Stimulated activated naive B cell treated with anti-CD40 and anti-IgM and Interleukin-4, amounts not matched to agents 10 μg/mL and 1 μg/mL and 100 μg/mL, for 72 hours (primary cell): ENCODE measurements at regions not wholly inside any gene's neighbourhood (a gene's known extent, or its start where the extent isn't known, plus 50 kb on each side); places are given as distances from the start of the nearest gene placed in this dataset.

Experiments
- ATAC-seq, 2 donors: fragments of 150-1000 bp; cut with Tn5 transposase; replicated peaks; 2 replicates each; pipeline ENCODE4 v1.10.0; 2021; ENCODE audit warnings: moderate library complexity in 1 of 2
- DNase-seq: peaks from one replicate; pipeline ENCODE4 v3.0.0; 2021
- H3K27ac Mint-ChIP-seq: one replicate; pipeline ENCODE4 v1.8.0; 2022; ENCODE audit warnings: mild to moderate bottlenecking, mixed read lengths
- H3K27me3 Mint-ChIP-seq, 2 donors: one replicate each; pipeline ENCODE4 v1.8.0; 2022; ENCODE audit warnings: mixed read lengths in 2 of 2
- H3K36me3 Mint-ChIP-seq, 2 donors: one replicate each; pipeline ENCODE4 v1.8.0; 2022; ENCODE audit warnings: mixed read lengths in 2 of 2, mild to moderate bottlenecking in 1 of 2
- H3K4me1 Mint-ChIP-seq, 2 donors: one replicate each; pipeline ENCODE4 v1.8.0; 2022; ENCODE audit warnings: mixed read lengths in 2 of 2, mild to moderate bottlenecking in 1 of 2
- H3K4me3 Mint-ChIP-seq, 2 donors: one replicate each; pipeline ENCODE4 v1.8.0; 2022; ENCODE audit warnings: mild to moderate bottlenecking in 2 of 2, mixed read lengths in 2 of 2, moderate library complexity in 1 of 2
- H3K9me3 Mint-ChIP-seq, 2 donors: one replicate each; pipeline ENCODE4 v1.8.0; 2022; ENCODE audit warnings: mixed read lengths in 2 of 2, mild to moderate bottlenecking in 1 of 2

DNA sequence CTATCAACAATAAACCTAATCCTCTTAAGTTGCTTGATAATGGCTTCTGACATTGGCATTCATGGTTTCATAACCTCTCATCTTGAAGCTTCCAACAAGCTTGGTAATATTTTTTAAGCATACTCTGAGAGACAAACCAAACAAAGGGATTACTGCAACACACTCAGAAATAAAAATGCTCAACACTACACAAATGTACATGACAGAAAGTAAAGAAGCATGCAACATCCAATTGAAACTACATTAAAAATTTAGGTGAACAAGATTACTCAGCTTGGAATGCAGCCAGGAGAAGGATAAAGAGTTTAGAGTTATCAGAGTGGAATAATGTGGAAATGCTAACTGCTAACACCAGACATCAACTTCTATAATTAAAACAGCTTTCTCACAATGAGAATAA is 1136.6 kb upstream of the PABPC4L start:
- no peak for DNase-seq
- no peak overlapping the region for H3K4me3 Mint-ChIP-seq
- no peaks in the 10 kb centered on the region for H3K9me3 Mint-ChIP-seq
- no peak overlapping the region for H3K27ac Mint-ChIP-seq
- H3K4me1 Mint-ChIP-seq, result no peaks in the 10 kb centered on the region
- no peaks in the 10 kb centered on the region for H3K36me3 Mint-ChIP-seq
- no peaks in the 10 kb centered on the region for H3K27me3 Mint-ChIP-seq
- no peak for ATAC-seq

DNA sequence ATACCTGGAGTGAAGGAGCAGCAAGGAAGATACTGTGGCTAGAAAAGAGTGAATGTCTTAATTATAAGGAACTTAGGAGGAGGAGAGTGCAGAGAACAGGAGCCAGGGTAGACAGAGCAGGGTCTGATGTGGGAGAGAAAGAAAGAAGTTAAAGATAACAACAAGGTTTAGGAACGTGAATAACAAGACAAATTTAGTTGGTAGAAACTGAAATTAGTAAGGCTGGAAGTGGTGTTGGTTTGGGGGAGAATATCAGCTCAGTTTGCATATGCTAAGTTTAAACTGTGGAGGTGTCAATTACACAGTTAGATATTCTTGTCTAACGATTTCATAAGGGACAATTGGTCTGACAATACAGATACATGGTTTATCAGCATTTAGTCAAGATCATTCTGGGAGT is 1123.7 kb upstream of the PABPC4L start:
- Mint-ChIP-seq H3K9me3 (peaks cover 0 to 3% of the 10 kb centered on the region in 2 donors), H3K4me1 (no peaks in the 10 kb centered on the region), H3K27me3 (no peaks in the 10 kb centered on the region), H3K36me3 (no peaks in the 10 kb centered on the region), H3K4me3 (no peak overlapping the region), H3K27ac (no peak overlapping the region)
- DNase-seq, result no peak
- ATAC-seq, result no peak

DNA sequence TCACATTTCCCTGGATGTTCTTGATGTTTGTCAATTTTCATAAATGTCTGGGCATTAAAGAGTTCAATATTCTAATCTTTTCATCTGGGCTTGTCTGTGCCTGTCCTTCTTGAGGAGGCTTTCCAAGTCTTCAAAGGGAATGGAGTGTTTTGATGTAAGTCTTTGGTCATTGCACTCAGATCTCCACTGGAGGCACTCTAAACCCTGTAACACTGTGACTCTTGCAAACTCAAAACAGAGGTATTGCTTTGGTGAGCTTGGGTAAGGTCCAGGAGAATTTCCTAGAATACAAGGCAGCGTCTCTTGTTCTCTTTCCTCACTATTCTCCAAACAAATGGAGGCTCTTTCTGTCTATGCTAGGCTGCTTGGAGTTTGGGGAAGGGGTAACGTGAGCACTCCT is 1118.1 kb upstream of the PABPC4L start:
- DNase-seq (no peak), ATAC-seq (no peak)
- H3K9me3 Mint-ChIP-seq, result peaks cover 3 to 6% of the 10 kb centered on the region in 2 donors
- H3K4me3 Mint-ChIP-seq, result no peak overlapping the region
- H3K4me1 Mint-ChIP-seq, result no peaks in the 10 kb centered on the region
- H3K27ac Mint-ChIP-seq, result no peak overlapping the region
- H3K27me3 Mint-ChIP-seq, result no peaks in the 10 kb centered on the region
- no peaks in the 10 kb centered on the region for H3K36me3 Mint-ChIP-seq

DNA sequence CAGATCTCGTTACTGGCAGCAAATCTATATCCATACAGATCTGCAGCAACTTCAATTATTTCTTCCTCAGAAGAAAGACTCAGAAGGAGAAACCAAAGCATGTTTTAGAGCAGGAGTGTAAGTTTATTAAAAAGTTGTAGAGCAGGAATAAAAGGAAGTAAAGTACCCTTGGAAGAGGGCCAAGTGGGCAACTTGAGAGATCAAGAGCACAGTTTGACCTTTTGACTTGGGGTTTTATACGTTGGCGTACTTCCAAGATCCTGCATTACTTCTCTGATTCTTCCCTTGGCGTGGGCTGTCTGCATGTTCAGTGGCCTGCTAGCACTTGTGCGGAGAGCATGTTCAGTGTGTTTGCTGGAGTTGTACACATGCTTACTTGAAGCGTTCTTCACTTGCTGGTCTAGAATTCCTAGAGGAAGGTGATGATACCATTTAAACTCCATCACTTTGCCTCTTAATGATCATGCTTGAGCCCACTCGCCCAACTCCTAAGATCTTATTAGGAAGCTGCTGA is 1114.7 kb upstream of the PABPC4L start:
- no peak overlapping the region for H3K27ac Mint-ChIP-seq
- H3K4me3 Mint-ChIP-seq, result no peak overlapping the region
- ATAC-seq (no peak), DNase-seq (no peak)
- H3K4me1 Mint-ChIP-seq, result no peaks in the 10 kb centered on the region
- no peaks in the 10 kb centered on the region for H3K27me3 Mint-ChIP-seq
- H3K9me3 Mint-ChIP-seq, result peaks cover 0 to 6% of the 10 kb centered on the region in 2 donors
- H3K36me3 Mint-ChIP-seq, result no peaks in the 10 kb centered on the region

DNA sequence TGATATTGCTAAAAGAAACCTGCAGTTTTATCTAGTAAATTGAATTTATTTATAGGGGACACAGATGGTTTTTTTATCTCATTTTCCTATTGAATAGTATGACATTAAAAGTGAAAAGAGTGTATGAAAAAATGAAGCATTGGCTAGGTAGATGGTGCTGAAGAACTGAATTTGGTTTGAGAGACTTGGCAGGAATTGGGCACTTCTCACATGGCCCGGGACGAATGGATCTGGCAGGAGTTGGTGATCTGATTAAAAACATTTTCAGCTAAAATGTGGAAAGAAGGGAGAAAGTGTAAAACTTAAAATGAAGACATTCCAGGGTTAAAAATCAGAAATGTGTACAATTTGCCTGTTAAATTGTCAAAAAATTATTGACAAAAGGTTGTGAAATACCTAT is 1088.5 kb upstream of the PABPC4L start:
- no peak for ATAC-seq
- no peaks in the 10 kb centered on the region for H3K4me1 Mint-ChIP-seq
- H3K27me3 Mint-ChIP-seq, result no peaks in the 10 kb centered on the region
- no peaks in the 10 kb centered on the region for H3K9me3 Mint-ChIP-seq
- no peak overlapping the region for H3K4me3 Mint-ChIP-seq
- no peak overlapping the region for H3K27ac Mint-ChIP-seq
- DNase-seq, result no peak
- H3K36me3 Mint-ChIP-seq, result no peaks in the 10 kb centered on the region

DNA sequence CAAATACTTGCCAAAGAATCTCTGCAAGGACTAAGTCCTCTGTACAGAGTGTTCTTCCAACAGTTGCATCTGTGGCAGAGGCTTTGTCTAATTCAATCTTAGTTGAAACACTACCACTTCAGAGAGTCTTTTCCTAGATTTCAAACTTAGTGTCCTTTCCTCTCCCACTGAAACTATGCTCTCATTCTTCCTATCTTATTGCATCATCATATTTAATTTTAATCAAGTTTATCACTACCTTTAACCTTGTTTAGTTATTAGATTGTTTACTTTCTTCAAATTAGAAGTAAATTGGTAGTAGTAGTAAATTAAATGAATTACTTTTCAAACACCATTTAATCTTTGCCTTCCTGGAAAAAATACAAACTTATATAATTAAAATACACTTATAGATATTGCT is 1082.3 kb upstream of the PABPC4L start:
- DNase-seq, result no peak
- Mint-ChIP-seq H3K27me3 (no peaks in the 10 kb centered on the region), H3K36me3 (no peaks in the 10 kb centered on the region), H3K9me3 (no peaks in the 10 kb centered on the region), H3K4me3 (no peak overlapping the region), H3K27ac (no peak overlapping the region), H3K4me1 (no peaks in the 10 kb centered on the region)
- no peak for ATAC-seq

DNA sequence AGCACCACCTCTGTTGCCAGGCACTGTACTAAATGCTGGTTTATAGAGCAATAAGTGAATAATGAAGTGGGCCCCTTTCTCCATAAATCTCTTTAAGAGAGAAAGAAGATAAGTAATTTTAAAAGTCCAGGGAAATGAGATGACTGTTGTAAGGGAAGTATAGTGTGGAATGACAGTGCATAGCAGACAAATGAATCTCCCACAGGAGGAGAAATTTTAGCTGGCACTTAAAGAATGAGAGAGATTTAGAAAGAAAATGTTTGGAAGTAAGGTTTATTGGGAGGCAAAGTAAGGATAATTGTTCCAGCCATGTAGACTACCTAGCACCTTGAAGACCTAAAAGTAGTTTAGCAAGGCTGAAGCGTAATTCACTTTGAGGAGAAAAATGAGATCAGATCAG is 1081.1 kb upstream of the PABPC4L start:
- no peaks in the 10 kb centered on the region for H3K27me3 Mint-ChIP-seq
- H3K4me1 Mint-ChIP-seq, result no peaks in the 10 kb centered on the region
- H3K27ac Mint-ChIP-seq, result no peak overlapping the region
- DNase-seq (no peak), ATAC-seq (no peak)
- H3K36me3 Mint-ChIP-seq, result no peaks in the 10 kb centered on the region
- no peak overlapping the region for H3K4me3 Mint-ChIP-seq
- H3K9me3 Mint-ChIP-seq, result no peaks in the 10 kb centered on the region

DNA sequence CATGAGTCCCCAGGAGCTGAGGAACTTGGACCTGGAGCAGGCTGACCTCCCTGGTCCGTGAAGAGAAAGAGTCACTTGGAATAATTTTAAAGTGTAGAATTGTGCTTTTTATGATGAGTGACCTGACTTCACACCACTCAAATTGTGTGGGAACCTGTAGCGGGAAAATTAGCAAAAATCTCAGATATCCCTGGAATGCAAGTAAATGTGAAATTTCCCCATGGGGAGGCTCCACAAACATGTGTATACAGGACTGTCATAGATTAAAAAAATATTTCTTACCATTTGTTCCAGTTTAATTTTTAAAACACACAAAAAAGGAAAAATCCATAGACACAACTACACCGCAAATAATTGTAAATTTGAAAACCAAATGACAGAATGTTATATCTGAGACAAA is 1079.6 kb upstream of the PABPC4L start:
- Mint-ChIP-seq H3K4me3 (no peak overlapping the region), H3K27me3 (no peaks in the 10 kb centered on the region), H3K4me1 (no peaks in the 10 kb centered on the region), H3K36me3 (no peaks in the 10 kb centered on the region), H3K27ac (no peak overlapping the region), H3K9me3 (no peaks in the 10 kb centered on the region)
- DNase-seq (no peak), ATAC-seq (no peak)

DNA sequence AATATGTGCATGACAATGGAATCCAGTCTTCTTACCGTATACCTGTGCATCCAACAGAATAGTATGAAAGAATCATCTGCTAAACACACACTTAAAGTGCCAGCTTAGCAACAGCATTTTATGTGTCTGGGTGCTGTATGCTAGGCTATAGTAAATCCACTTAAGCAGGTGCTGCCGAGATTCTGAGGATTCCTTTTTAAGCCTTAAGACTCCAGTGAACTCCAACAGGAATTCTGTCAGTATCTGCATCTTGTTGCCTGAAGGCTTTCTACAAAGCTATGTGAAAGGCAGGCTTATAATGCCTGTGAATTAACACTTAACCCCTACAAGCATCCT is 1076.4 kb upstream of the PABPC4L start:
- Mint-ChIP-seq H3K36me3 (no peaks in the 10 kb centered on the region), H3K27ac (no peak overlapping the region), H3K9me3 (no peaks in the 10 kb centered on the region), H3K4me3 (no peak overlapping the region), H3K27me3 (no peaks in the 10 kb centered on the region), H3K4me1 (no peaks in the 10 kb centered on the region)
- ATAC-seq, result no peak
- DNase-seq, result no peak

DNA sequence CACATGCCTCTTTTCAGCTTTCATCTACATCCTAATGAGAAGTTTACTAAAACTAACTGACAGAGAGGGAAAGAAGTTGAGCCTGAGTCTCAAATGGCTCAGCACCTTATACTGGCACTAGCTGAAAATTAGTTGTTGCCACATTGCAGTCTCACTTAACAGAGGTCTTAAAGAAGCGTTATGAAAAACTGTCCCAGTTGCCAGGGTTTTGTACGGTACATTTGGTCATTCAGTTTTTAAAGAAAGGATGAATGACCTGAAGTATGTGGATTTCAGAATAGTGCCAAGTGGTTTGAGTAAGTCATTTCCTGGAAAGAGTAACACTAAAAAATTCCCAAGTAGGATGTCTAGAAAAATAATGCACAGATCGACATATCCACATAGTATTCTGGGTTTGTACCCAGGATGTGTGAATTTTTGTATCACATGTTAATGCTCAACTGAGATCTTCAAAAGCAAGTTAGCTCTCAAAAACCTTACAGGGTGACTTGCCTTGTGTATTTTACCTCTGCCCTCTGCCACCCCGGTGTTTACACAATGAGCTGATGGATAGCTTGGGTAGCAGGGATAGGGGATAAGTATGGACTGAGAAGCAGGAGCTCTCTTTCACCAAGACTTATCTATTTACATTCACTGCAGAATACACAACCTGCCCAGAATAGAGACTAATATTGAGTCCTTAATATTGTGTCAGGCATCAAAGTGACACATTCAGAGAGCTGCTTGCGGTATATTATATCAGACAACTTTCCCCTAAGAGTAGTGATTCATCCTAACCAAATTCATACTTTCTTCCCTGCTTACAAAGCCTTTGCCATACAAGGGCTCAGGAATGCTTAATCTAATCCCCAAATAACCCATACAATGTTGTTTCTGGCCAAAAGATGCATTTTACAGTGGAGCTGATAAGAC is 1075.7 kb upstream of the PABPC4L start:
- Mint-ChIP-seq H3K9me3 (no peaks in the 10 kb centered on the region), H3K4me3 (no peak overlapping the region)

DNA sequence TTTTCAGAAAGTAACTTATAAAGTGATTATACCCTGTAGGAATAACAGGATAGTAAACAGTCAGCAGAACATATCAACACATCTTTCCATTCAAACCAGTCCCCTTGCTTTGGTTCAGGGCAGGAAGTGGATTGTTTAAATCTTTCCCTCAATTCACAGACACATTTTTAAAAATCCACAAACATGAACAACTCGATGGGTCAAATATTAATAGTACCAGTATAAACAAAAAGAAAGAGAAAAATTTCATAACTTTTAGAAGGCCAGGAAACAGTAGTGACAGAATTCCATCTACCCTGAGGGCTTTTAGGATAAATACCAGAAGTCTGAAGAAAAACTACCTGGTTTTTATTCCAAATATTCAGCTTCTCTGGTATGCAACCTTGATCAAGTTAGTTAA is 1072.8 kb upstream of the PABPC4L start:
- no peak for DNase-seq
- Mint-ChIP-seq H3K4me3 (no peak overlapping the region), H3K27me3 (no peaks in the 10 kb centered on the region), H3K4me1 (no peaks in the 10 kb centered on the region), H3K36me3 (no peaks in the 10 kb centered on the region), H3K9me3 (no peaks in the 10 kb centered on the region), H3K27ac (no peak overlapping the region)
- ATAC-seq, result no peak

More for the DNA sequence above, 1075.7 kb upstream of the PABPC4L start:
- Mint-ChIP-seq H3K36me3 (no peaks in the 10 kb centered on the region), H3K4me1 (no peaks in the 10 kb centered on the region), H3K27ac (no peak overlapping the region), H3K27me3 (no peaks in the 10 kb centered on the region)
- ATAC-seq, result no peak
- no peak for DNase-seq

DNA sequence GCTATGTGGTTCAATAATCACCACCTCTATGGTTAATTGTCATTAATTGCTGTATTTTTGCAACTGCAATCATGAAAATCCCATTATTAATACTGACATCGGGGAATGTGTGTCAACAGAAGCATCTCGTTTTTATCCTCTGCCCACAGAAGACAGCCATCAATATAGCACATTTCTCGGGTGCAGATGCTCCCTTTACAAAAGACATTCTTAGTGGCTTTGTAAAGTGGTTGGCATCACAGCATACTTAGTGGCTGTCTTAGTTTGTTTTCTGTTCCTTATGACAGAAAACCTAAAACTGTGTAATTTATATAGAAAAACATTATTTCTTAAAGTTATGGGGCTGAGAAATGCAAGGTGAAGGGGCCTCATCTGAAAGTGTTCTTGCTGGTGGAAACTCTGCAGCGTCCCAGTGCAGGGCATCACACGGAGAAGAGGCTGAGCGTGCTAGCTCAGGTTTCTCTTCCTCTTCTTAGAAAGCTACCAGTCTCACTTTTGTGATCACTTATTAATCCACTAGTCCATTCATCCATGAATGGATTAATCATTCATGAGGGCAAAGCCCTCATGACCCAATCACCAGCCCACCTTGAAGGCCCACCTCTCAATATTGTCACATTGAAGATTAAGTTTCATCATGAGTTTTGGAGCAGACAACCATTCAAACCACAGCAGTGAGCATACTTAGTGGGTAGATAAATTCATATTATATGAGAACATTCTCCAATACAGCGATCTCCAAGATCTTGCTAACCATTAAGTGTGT is 1067.7 kb upstream of the PABPC4L start:
- H3K9me3 Mint-ChIP-seq, result peaks cover 0 to 2% of the 10 kb centered on the region in 2 donors
- ATAC-seq, result no peak

DNA sequence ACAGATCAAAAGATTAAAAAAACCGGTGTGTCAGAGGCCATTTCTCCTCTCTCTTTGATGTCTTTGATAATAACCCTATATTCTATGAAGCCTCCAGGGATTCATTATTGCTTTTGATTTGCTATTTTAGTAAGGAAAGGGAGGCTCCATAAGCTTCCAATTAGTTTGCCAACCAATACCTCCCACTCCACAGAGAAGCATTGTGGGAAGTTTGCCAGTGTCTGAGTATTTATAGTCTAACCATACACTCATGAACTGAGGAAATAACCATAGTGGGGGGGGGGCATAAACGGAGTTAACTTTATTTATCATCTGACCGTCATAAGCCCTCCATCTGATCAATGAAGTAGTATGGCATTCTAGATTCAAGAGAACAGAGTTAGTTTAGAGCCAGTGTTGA is 1066.8 kb upstream of the PABPC4L start:
- Mint-ChIP-seq H3K27me3 (no peaks in the 10 kb centered on the region), H3K4me3 (no peak overlapping the region), H3K36me3 (no peaks in the 10 kb centered on the region), H3K4me1 (no peaks in the 10 kb centered on the region), H3K9me3 (peaks cover 0 to 2% of the 10 kb centered on the region in 2 donors), H3K27ac (no peak overlapping the region)
- DNase-seq (no peak), ATAC-seq (no peak)

More for the DNA sequence above, 1067.7 kb upstream of the PABPC4L start:
- Mint-ChIP-seq H3K27me3 (no peaks in the 10 kb centered on the region), H3K36me3 (no peaks in the 10 kb centered on the region), H3K4me3 (no peak overlapping the region), H3K27ac (no peak overlapping the region), H3K4me1 (no peaks in the 10 kb centered on the region)
- no peak for DNase-seq

DNA sequence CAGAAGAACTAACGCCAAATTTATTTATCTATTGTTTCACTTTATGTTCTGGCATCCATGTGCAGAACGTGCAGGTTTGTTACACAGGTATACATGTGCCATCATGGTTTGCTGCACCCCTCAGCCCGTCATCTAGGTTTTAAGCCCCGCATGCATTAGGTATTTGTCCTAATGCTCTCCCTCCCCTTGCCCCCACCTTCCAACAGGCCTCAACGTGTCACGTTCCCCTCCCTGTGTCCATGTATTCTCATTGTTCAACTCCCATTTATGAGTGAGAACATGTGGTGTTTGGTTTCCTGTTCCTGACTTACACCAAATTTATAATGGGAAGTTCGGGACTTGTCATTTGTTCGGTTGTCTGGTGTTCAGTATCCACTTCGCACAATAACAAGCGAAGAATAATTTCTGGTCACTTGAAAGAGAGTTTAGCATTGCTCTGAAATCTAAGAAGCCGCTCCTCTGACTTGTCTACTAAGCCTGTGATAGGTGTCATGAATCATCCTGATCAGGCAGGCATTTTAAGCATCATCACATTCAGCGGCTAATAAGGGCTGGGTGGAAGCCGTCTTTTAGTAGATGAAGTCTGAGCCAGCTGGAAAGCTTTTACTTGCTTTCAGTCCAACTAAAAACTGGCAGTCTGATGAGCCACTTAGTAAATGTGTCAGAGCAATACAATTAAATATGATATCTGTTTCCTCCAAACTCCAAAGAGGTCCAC is 1065.7 kb upstream of the PABPC4L start:
- H3K9me3 Mint-ChIP-seq, result peaks cover 0 to 2% of the 10 kb centered on the region in 2 donors
- no peaks in the 10 kb centered on the region for H3K36me3 Mint-ChIP-seq
- no peaks in the 10 kb centered on the region for H3K27me3 Mint-ChIP-seq
- ATAC-seq (no peak), DNase-seq (no peak)
- H3K4me1 Mint-ChIP-seq, result no peaks in the 10 kb centered on the region
- H3K4me3 Mint-ChIP-seq, result no peak overlapping the region
- H3K27ac Mint-ChIP-seq, result no peak overlapping the region
